ENCODE measurements at regions not wholly inside any gene's neighbourhood (a gene's known extent, or its start where the extent isn't known, plus 50 kb on each side); places are given as distances from the start of the nearest gene placed in this dataset.
A peak's percentile ranks its signal among the peaks of the same experiment; 100 is the strongest.

DNA sequence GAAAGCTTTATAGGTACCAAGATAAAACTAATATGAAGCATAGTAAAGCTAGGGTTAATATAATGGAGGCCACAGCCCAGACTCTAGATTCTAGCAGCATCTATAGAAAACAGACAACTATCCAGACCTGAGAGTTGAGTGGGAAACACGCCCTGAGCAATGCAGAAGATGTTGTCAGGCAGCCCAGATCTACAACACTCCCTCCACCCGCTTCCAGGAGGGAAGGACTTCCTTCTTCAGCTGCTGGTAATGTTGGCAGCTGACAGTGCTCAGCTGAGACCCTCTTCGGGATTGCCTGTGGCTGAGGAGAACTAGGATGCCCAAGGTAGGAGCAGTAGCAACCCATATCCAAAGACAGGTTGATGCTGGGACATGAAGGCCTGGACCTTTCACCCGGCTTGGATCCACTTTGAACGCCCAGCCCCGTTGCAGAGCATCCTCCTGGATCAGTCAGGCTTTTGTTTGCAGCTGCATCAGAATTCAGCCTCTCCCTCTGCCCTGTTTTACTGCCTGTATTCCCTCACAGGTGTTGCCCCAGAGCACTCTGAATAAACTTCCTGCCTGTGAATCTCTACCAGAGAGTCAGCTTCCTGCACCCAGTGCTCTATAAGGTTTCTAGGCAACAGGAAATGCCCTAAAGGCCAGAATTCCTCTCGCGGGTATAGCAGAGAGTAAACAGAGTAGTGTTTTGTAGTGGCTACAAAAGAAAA lies 174.7 kb upstream of the IL12A start:
- ATAC-seq (no peak), DNase-seq (ENCODE audit: missing footprints) (no peak)
- intact Hi-C loops (cut with DNase I), result no loop called here

DNA sequence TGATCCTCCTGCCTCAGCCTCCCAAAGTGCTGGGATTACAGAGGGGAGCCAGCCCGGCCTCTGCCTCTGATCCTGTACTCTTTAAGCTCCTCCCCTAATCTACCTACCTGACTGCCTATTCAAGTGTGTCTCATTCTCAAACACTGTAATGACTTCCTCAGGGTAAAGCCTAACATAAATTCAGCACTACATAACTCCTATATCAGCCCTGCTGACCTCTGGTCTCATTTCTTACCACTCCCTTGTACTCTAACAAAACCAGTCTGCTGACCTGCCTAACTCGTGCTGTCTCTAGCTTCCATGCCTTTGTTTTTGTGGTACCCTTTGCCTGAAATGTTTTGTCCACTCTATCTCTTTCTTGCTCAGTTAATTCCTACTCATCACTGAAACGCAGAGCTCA lies 172.1 kb upstream of the IL12A start:
- intact Hi-C loops (cut with DNase I), result no loop called here
- ATAC-seq (no peak), DNase-seq (ENCODE audit: missing footprints) (no peak)

DNA sequence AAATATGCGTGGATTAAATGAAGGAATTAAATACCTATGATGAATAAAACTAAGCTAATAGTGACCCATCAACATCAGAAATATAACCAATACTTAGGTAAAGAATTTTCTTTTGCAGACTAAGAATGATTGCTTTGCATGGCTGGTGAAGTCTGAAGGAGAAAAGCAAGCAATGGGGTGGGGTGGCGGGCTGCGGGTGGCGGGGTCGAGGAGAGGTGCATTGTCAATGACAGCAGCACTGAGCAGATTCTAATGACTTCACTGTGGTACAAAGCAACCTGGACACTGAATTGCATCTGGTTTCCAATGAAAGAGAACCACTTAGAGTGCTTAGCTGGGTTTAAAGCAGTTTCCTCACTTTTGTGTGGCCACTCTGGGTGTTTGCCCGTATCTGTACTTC lies 171.5 kb upstream of the IL12A start:
- intact Hi-C loops (cut with DNase I), result no loop called here
- ATAC-seq (no peak), DNase-seq (ENCODE audit: missing footprints) (no peak)

DNA sequence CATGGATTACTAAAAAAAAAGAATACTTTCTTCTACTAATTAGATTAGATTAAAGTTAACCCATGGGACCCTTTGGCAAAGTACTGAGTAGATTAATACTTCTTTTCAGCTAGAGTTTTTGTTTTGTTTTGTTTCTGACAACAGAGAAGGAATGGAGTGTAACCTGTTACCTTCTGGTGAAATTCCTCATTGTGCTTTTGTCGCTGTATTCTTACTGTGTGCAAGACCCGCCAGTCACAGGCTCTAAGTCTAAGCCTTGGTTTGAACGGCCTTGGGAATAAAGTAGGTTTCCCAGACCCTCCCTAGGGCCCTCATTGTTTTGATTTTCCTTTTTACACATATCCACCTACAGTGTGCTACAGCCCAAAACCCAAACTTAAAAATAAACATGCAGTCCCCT lies 171.1 kb upstream of the IL12A start:
- DNase-seq (ENCODE audit: missing footprints) (no peak), ATAC-seq (no peak)
- intact Hi-C loops (cut with DNase I), result no loop called here

DNA sequence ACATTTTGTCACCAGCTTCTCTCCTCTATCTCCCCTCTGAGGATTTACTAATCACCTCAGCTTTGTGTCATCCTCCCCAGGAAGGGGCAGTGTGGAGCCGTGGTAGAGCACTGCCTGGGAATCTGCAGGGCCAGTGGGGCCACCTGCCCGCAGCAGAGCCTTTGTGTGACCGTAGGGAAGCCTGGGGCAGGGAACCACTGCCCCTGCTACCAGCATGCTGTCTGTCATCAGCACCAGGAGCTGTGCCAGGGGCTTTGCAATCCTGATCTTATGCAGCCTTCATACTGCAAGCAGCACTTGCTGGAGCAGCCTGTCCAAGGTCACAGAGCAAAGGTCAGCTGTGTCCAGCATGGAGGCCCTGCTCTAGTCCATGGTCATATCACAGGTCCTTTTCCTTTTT lies 170.2 kb upstream of the IL12A start:
- peak; percentile 78 for ATAC-seq
- intact Hi-C loops (cut with DNase I), result no loop called here
- peak; percentile 67 for DNase-seq (ENCODE audit: missing footprints)

DNA sequence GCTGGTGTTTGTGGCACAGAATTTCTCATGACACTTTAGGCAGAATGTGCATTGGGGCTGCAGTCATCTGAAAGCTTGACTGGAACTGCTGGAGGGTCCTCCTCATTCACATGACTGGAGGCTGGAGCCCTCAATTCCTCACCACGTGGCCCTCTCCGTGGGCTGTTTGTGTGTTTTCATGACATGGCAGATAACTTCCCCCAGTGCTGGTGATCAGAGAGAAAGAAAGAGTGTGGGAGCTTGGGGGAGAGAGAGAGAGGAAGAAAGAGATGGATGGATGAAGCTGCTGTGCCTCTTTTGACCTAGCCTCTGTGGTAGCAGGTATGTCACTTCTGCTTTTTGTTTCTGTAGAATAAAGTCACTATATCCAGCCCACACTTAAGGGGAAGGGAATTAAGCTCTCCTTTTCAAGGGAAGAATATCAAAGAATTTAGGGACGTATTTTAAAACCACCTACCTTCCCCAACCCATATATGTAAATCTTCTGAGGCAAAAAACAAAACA lies 169.6 kb upstream of the IL12A start:
- DNase-seq (ENCODE audit: missing footprints) (no peak), ATAC-seq (no peak)
- intact Hi-C loops (cut with DNase I), result no loop called here

DNA sequence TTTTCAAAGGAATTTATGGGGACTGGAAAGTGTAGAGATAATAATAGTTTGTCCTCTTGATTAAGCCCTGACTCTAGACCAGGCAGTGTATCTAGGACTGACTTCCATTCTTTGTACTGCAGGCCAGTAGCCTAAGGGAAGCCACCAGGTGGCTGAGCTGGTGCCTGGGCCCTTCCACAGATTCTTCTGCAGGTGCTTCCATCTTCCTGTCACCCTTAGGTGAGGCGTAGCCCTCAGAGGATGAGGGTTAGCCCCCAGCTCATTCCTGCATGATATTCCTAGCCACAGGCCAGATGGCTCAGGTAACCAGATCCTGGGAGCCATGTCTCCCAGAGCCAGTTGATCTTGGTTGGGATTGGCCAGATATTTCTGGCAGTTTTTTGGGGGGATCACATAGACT lies 169.0 kb upstream of the IL12A start:
- DNase-seq (ENCODE audit: missing footprints) (no peak), ATAC-seq (no peak)
- intact Hi-C loops (cut with DNase I), result no loop called here

DNA sequence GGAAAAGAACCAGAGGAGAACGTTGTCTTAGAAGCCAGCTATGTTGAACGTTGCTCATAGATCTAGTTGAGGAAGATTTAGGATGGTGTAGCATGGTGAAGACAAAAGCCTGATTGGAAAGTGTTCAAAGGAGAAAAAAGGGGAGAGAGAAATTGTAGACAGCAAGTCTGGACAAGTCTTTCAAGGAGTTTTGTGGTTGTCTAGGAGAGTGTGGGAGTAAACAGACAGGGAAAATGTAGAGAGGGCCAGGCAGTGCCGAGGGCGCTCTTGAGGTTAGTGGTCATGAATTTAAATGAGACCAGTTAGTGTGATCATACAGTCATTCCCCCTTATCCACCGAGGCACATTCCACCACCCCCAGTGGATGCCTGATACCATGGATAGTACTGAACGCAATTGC lies 167.5 kb upstream of the IL12A start:
- ATAC-seq (no peak), DNase-seq (ENCODE audit: missing footprints) (no peak)
- intact Hi-C loops (cut with DNase I), result no loop called here

DNA sequence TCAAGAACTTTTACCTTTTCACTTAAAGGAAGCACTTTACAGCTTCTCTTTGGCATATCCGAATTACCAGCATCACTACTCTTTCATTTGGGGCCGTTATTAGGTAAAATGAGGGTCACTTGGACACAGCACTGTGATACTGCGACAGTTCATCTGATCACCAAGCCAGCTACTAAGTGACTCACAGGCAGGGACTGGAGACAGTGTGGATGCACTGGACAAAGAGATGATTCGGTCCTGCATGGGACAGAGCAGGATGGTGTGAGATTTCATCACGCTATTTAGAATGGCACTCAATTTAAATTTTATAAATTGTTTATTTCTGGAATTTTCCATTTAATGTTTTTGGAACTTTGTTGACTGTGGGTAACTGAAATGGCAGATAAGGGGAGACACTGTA lies 166.9 kb upstream of the IL12A start:
- ATAC-seq, result no peak
- intact Hi-C loops (cut with DNase I), result no loop called here

DNA sequence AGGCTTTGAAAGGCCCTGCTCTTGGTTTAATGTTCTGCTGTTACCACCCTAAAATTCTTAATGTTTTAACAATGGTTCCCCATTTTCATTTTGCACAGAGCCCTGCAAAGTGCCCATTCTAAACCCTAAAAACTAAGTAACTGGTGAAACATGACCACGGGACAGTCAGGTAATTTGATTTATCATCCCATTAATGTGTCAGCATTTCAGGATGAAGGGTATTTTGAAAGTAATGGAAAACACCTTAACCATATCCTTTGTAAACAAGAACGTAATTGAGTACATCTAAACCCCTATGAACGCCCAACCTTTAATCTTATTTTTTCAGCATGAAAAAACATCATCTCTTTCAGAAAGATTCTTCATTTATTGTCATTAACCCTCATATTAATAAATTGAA lies 164.9 kb upstream of the IL12A start:
- ATAC-seq, result no peak
- intact Hi-C loops (cut with DNase I), result no loop called here
- no peak for DNase-seq (ENCODE audit: missing footprints)

More for the DNA sequence above, 166.9 kb upstream of the IL12A start:
- no peak for DNase-seq (ENCODE audit: missing footprints)

DNA sequence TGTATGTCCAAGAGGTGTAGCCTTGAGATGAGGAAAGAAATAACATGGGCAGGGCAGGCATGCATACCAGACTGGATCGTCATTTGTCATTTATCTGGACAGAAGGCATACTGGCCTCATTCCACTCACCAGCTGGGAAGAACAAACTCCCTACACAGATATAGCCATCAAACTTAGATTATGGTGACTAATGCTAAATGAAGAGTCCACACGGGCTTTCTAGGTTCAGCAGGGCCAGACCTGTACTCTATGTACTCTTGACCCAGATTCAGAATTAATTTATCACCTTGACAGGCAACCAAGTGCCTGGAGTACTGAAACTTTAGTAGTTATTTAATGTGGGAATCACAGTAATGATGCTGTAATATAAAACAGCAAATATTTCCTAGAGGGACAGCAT lies 164.3 kb upstream of the IL12A start:
- DNase-seq (ENCODE audit: missing footprints), result no peak
- ATAC-seq, result peak; percentile 81
- intact Hi-C loops (cut with DNase I), result no loop called here

DNA sequence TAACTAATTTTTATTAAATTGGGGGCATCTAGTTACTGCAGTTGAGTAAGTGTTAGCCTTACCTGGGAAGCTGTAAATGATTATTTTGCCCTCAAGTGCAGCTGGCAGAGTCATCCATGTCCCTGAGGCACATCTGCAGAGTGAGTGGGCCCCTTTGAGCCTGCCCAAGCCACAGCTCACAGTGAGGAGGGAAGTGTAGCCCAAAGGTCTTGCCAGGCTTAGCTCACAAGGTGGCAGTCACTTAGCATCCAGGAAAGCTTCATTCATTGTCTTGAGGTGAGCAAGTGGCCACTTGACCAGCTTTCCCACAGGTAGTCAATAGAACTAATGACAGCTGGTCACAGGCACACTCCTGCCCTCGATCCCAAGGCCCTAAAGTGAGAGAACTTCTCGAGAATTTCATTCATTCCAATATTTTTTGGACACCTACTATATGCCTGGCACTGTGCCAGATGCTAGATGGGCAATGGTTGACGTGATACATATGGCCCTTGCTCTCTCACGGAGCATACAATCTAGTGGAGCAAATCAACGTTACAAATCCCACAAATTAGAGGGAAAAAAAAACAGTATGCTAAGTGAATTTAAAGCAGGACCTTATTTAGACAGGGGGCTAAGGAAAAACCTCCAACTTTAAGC lies 163.3 kb upstream of the IL12A start:
- DNase-seq (ENCODE audit: missing footprints), result no peak
- intact Hi-C loops (cut with DNase I), result loop anchor here (5.0 kb wide), 3 partner anchors 37 to 162 kb away; partner anchors contain the start of gene IL12A
- no peak for ATAC-seq

DNA sequence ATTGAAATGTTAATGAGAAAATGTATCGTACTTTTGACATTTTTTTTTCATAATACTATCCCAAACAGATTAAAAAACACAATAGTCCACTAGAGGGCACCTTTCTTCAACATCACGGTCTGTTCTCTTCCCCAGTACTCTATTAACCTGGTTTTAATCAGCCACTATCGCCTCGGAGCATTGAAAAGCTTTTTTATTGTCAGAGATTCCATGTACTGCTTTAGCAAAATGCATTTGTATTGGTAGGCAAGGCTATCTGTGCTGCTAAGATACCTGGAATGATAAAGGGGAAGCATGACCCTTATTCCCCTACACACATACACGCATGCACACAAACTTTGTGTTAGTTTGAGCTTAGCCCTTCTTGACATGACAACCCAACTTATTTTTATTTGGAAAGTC lies 160.1 kb upstream of the IL12A start:
- no peak for DNase-seq (ENCODE audit: missing footprints)
- peak; percentile 79 for ATAC-seq
- intact Hi-C loops (cut with DNase I), result loop anchor here (2.0 to 5.0 kb wide), 4 partner anchors 34 to 178 kb away; partner anchors contain the start of gene IL12A

DNA sequence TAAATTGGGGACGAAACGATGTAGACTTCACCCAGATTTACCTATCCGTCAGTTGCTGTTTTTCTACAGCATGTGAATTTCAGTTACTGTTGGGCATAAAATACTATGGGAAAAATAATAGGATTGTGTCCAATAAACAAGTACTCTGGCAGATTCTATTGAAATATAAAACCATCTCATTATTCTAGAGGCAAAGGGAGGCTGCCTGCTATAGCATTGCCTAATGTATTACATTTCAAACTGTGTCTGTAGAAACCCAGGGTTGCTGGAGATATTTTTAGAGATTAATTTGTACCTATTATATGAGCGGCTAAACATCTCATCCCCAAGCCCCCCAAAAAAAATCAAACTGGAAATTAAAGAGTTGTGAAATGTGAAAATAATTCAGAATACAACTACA lies 159.6 kb upstream of the IL12A start:
- ATAC-seq (no peak), DNase-seq (ENCODE audit: missing footprints) (no peak)
- intact Hi-C loops (cut with DNase I), result loop anchor here (2.0 to 5.0 kb wide), 4 partner anchors 33 to 178 kb away; partner anchors contain the start of gene IL12A

DNA sequence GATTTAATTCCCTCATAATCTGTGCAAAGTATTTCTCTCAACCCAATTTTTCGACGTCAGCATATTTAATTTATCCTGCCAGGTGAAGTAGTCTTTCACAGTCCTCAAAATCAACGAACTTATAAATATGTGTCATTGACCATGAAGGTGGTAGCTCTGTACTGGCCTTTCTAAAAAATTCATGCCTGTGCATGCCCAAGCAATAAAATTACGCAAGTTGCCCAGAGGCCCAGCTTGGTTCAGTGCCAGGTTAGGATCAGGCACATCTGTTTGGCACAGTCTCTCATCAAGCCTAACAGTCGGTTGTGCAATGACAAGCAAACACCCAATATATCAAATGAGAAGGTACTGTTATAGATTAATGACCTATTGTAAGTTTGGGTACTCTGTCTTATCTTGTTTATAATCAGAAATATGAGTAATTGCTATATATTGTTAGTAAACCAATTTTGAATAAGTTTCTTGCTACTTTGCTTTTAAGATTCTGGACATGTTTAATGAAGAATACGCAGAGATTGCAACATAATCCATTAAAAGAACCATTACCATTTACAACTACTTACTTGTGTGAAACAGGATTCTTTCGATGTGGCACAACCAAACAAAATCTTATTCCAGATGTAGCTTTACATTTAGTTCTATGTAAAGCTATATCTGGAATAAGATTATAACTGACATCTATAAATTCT lies 159.0 kb upstream of the IL12A start:
- ATAC-seq (peak; percentile 70), DNase-seq (ENCODE audit: missing footprints) (no peak)
- intact Hi-C loops (cut with DNase I), result loop anchor here (2.0 to 5.0 kb wide), 4 partner anchors 33 to 177 kb away; partner anchors contain the start of gene IL12A

DNA sequence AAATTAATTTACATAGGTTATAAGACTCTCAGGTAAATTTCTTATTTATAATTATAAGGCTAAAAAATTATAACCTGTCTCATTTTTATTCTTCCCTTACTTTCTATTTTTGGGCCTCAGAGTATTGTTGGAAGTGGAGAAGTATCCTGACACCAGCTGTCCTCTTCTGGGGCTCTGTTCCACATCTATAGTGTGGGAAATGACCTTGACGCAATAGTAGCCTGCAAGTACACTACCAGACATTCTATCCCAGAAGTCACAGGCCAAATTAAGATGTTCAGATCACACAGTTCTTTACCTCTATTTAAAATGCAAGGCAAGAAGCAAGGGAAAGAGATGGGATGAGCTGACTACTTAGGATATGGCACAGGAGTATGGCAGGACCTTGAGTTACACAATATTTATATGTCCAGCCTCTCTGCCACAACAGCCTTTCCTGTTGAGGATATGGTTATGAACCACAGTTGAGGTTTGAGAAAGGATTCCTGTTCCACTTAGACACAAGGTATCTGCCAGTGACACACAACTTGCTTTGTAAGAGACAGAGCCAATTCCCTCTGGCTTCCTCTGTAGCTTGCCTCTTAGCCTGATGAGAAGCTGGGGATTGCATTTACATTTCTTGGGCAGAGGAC lies 158.0 kb upstream of the IL12A start:
- no peak for DNase-seq (ENCODE audit: missing footprints)
- intact Hi-C loops (cut with DNase I), result no loop called here
- ATAC-seq, result peak; percentile 71

DNA sequence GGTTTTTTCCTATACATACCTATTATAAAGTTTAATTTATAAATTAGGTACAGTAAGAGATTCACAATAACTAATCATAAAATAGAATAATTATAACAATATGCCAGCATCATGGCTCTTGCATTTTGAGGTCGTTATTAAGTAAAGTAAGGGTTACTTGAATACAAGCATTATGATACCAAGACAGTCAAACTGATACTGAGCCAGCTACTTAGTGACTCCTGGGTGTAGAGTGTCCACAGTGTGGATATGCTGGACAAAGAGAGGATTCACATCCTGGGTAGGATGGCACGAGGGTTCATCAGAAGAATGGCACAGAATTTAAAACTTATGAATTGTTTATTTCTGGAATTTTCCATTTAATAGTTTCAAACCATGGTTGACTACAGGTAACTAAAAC lies 157.2 kb upstream of the IL12A start:
- intact Hi-C loops (cut with DNase I), result no loop called here
- DNase-seq (ENCODE audit: missing footprints) (no peak), ATAC-seq (no peak)

DNA sequence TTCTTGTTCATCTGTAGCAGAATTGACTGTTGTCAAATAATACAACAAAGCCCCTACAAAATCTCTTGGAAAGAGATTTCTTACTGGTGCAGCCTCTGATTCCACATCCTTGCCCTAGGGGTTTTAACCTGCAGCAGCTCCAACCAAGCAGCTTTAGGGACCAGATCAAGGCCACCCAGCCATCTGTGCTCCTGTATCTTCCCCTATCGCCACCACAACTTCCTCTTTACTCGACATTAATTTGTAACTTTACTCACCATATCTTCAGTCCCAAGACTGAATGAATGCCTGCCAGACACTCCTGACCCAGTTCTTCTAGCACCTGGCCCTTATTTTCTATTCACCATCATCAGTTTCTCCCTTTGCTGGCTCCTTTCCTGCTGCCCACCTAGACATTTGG lies 156.6 kb upstream of the IL12A start:
- intact Hi-C loops (cut with DNase I), result no loop called here
- no peak for DNase-seq (ENCODE audit: missing footprints)
- ATAC-seq, result no peak

DNA sequence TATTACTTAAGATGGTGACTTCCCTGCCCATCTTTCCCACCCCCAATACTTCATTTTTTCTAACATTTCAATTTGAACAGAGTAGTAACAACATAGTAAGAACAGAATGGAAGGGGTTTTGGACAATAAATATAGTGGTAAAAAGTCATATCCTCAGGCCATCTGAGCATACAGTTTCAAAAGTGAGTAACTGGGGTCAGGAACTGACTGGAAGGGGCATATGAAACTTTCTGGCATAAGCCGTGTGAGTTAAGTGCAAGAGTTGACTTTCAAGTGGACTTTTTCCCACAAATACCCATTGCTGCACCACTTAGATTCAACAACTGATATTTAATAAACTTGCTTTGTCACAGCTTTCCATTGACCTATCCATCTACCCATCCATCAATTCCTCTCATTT lies 153.5 kb upstream of the IL12A start:
- DNase-seq (ENCODE audit: missing footprints), result no peak
- ATAC-seq, result no peak
- intact Hi-C loops (cut with DNase I), result no loop called here
